IMR-90 (cell line): ENCODE measurements at regions not wholly inside any gene's neighbourhood (a gene's known extent, or its start where the extent isn't known, plus 50 kb on each side); places are given as distances from the start of the nearest gene placed in this dataset.

ENCODE experiments used
- ATAC-seq: fragments of 200-7000 bp; cut with Tn5 transposase; 2 replicates; pipeline ENCODE4 v1.9.1; 2020; ENCODE audit warnings: low read depth, mild to moderate bottlenecking, moderate library complexity
- BruUV-seq: library from RNA; stranded (reverse); fragments of 400-500 nt; replicated peaks from 2 replicates; lab custom pipeline; 2021; lab: Mats Ljungman, UMichigan
- CTCF ChIA-PET: fragments of 300-600 bp; formaldehyde crosslinking; extraction: SDS; loops from one replicate; lab custom pipeline; 2021; ENCODE audit warnings: antibody characterized with exemption; lab: Yijun Ruan, JAX
- POLR2A ChIA-PET: fragments of 300-600 bp; sonication (Branson Sonifier 250); formaldehyde crosslinking; loops from one replicate; lab custom pipeline; 2022; ENCODE audit warnings: antibody characterized with exemption; ENCODE audit not compliant: unreplicated experiment; lab: Charles Lee
- DNase-seq: peaks from one replicate; pipeline ENCODE4 v3.0.0; 2013
- H2AFZ ChIP-seq: replicated peaks from 2 replicates; pipeline ENCODE3; 2013; ENCODE audit warnings: low read length, mild to moderate bottlenecking; ENCODE audit not compliant: poor library complexity
- H2AK5ac ChIP-seq: 2 replicates; pipeline ENCODE4 v1.6.1; 2013; ENCODE audit warnings: low read depth, low read length, inconsistent platforms
- H2AK9ac ChIP-seq: replicated peaks from 2 replicates; pipeline ENCODE3; 2013; ENCODE audit warnings: mild to moderate bottlenecking, low read depth, low read length, moderate library complexity; ENCODE audit not compliant: poor library complexity
- H2BK120ac ChIP-seq: 2 replicates; pipeline ENCODE4 v1.6.1; 2013; ENCODE audit warnings: low read depth, low read length, inconsistent platforms
- H2BK15ac ChIP-seq: 3 replicates; pipeline ENCODE4 v1.6.1; 2013; ENCODE audit warnings: low read depth, low read length, inconsistent platforms
- H2BK20ac ChIP-seq: 2 replicates; pipeline ENCODE4 v1.6.1; 2013; ENCODE audit warnings: low read depth, mild to moderate bottlenecking, inconsistent platforms, low read length, moderate library complexity
- H2BK5ac ChIP-seq: 2 replicates; pipeline ENCODE4 v1.6.1; 2013; ENCODE audit warnings: mild to moderate bottlenecking, low read depth, low read length, inconsistent platforms; ENCODE audit not compliant: poor library complexity, severe bottlenecking
- H3K14ac ChIP-seq: replicated peaks from 2 replicates; pipeline ENCODE4 v1.6.1; 2013; ENCODE audit warnings: low read depth, low read length, inconsistent platforms
- H3K18ac ChIP-seq: 2 replicates; pipeline ENCODE4 v1.6.1; 2013; ENCODE audit warnings: low read depth, low read length, control low read depth
- H3K23ac ChIP-seq: 2 replicates; pipeline ENCODE4 v1.6.1; 2013; ENCODE audit warnings: low read depth, low read length, inconsistent platforms
- H3K27ac ChIP-seq: 2 replicates; pipeline ENCODE4 v1.5.1; 2013; ENCODE audit warnings: mild to moderate bottlenecking, control low read depth, low read length; ENCODE audit not compliant: insufficient read depth
- H3K27me3 ChIP-seq: 2 replicates; pipeline ENCODE4 v1.6.1; 2013; ENCODE audit warnings: low read length; ENCODE audit not compliant: control insufficient read depth, insufficient read depth
- H3K36me3 ChIP-seq: 2 replicates; pipeline ENCODE4 v1.6.1; 2013; ENCODE audit warnings: low read length, mixed read lengths; ENCODE audit not compliant: control insufficient read depth, insufficient read depth
- H3K4ac ChIP-seq: 2 replicates; pipeline ENCODE4 v1.6.1; 2013; ENCODE audit warnings: low read depth, low read length, inconsistent platforms
- H3K4me1 ChIP-seq: 2 replicates; pipeline ENCODE4 v1.6.1; 2013; ENCODE audit warnings: low read length, mixed read lengths; ENCODE audit not compliant: control insufficient read depth, insufficient read depth
- H3K4me2 ChIP-seq: 2 replicates; pipeline ENCODE4 v1.6.1; 2013; ENCODE audit warnings: low read depth, mild to moderate bottlenecking, control low read depth, low read length, moderate library complexity
- H3K4me3 ChIP-seq: 2 replicates; pipeline ENCODE4 v1.5.1; 2013; ENCODE audit warnings: low read depth, mild to moderate bottlenecking, control low read depth, low read length, moderate library complexity; ENCODE audit not compliant: insufficient read depth
- H3K56ac ChIP-seq: 2 replicates; pipeline ENCODE4 v1.6.1; 2013; ENCODE audit warnings: low read length, inconsistent platforms; ENCODE audit not compliant: insufficient read depth; ENCODE audit errors: extremely low read depth
- H3K79me1 ChIP-seq, 2 experiments: 2 replicates each; pipeline ENCODE4 v1.6.1; 2013; ENCODE audit warnings: low read length in 2 of 2, inconsistent platforms in 1 of 2, low read depth in 1 of 2
- H3K9ac ChIP-seq: 2 replicates; pipeline ENCODE4 v1.6.1; 2013; ENCODE audit warnings: low read depth, low read length, control low read depth
- H3K9me1 ChIP-seq: 2 replicates; pipeline ENCODE4 v1.6.1; 2013; ENCODE audit warnings: low read length, inconsistent platforms; ENCODE audit not compliant: insufficient read depth
- H3K9me3 ChIP-seq: 2 replicates; pipeline ENCODE4 v1.6.1; 2013; ENCODE audit warnings: low read length; ENCODE audit not compliant: control insufficient read depth, insufficient read depth
- H4K20me1 ChIP-seq: 2 replicates; pipeline ENCODE4 v1.6.1; 2013; ENCODE audit warnings: low read length, inconsistent platforms; ENCODE audit not compliant: insufficient read depth
- H4K5ac ChIP-seq: 2 replicates; pipeline ENCODE4 v1.6.1; 2013; ENCODE audit warnings: mild to moderate bottlenecking, low read depth, low read length, control low read depth
- H4K8ac ChIP-seq, 2 experiments: 2 replicates each; pipeline ENCODE4 v1.6.1; 2013; ENCODE audit warnings: low read depth in 2 of 2, low read length in 2 of 2, control low read depth in 1 of 2, inconsistent platforms in 1 of 2
- H4K91ac ChIP-seq: 2 replicates; pipeline ENCODE4 v1.6.1; 2013; ENCODE audit warnings: low read depth, low read length, inconsistent platforms; ENCODE audit not compliant: insufficient read depth
- BHLHE40 ChIP-seq: fragments of 150-350 bp; IDR thresholded peaks from 2 replicates; pipeline ENCODE4 v1.6.1; 2016; ENCODE audit warnings: mild to moderate bottlenecking, low read depth, low read length
- CHD1 ChIP-seq: IDR thresholded peaks from 2 replicates; pipeline ENCODE4 v1.6.1; 2012; ENCODE audit warnings: low read depth, low read length, improper control_type of control experiment
- CTCF ChIP-seq: conservative IDR thresholded peaks from 2 replicates; pipeline ENCODE4 v1.5.1; 2012; ENCODE audit warnings: mild to moderate bottlenecking, low read depth, low read length, improper control_type of control experiment
- MAFK ChIP-seq: IDR thresholded peaks from 2 replicates; pipeline ENCODE4 v1.6.1; 2012; ENCODE audit warnings: low read depth, low read length, improper control_type of control experiment
- MAZ ChIP-seq: IDR thresholded peaks from 2 replicates; pipeline ENCODE4 v1.6.1; 2012; ENCODE audit warnings: low read depth, mild to moderate bottlenecking, low read length, improper control_type of control experiment, moderate library complexity, borderline replicate concordance
- RAD21 ChIP-seq: IDR thresholded peaks from 2 replicates; pipeline ENCODE4 v1.6.1; 2012; ENCODE audit warnings: low read length, improper control_type of control experiment
- SMC3 ChIP-seq: fragments of 150-350 bp; IDR thresholded peaks from 2 replicates; pipeline ENCODE4 v1.6.1; 2016; ENCODE audit warnings: low read depth, mild to moderate bottlenecking, antibody characterized with exemption, low read length, moderate library complexity
- WGBS, 2 experiments: methylation state at CpG; one replicate each; pipeline versions ENCODE4 v1.1.5 to v1.1.7; 2013; ENCODE audit warnings: missing lambda C conversion rate in 2 of 2; ENCODE audit not compliant: insufficient read length in 1 of 2; ENCODE audit errors: extremely low coverage in 2 of 2; 5-methylcytosine and 5-hydroxymethylcytosine counted together
- dilution Hi-C: fragments of 300-500 bp; cut with HindIII; formaldehyde crosslinking; loops from one replicate; pipeline ENCODE4 v1.14.3; 2018; ENCODE audit warnings: low sequenced_read_pairs; ENCODE audit not compliant: unreplicated experiment
- in situ Hi-C: fragments of 300-500 bp; cut with MboI; formaldehyde crosslinking; loops from 3 replicates; pipeline ENCODE4 v1.14.3; 2019; ENCODE audit warnings: low sequenced_read_pairs, inconsistent platforms, mixed read lengths
- intact Hi-C: fragments of 100-400 bp; cut with micrococcal nuclease; formaldehyde crosslinking; loops from 2 replicates; pipeline ENCODE4 v1.10.0; 2022

GRCh38 chr7:50842041-50842440 is 59.3 kb upstream of the GRB10 start:
- Histone ChIP-seq H3K9ac (no peak overlapping the region), H2AK9ac (no peak overlapping the region), H3K36me3 (no peaks in the 10 kb centered on the region), H3K9me1 (peaks cover 4% of the 10 kb centered on the region), H3K9me3 (0 out of 2 replicates have a peak, but pooled peaks cover 2% of the 10 kb centered on the region), H4K91ac (no peak overlapping the region), H3K56ac (no peak overlapping the region), H4K20me1 (no peaks in the 10 kb centered on the region), H3K27me3 (peaks cover 10% of the 10 kb centered on the region), H2BK20ac (no peak overlapping the region), H3K23ac (no peak overlapping the region), H2BK15ac (no peak overlapping the region), H2AK5ac (no peak overlapping the region), H4K8ac (no peak overlapping the region), H2BK120ac (no peak overlapping the region), H3K4me3 (no peak overlapping the region), H3K27ac (no peak overlapping the region), H3K4me1 (peaks cover 10% of the 10 kb centered on the region), H3K79me1 (no peaks in the 10 kb centered on the region), H2AFZ (no peak overlapping the region), H4K5ac (no peak overlapping the region), H3K14ac (no peak overlapping the region), H3K4ac (no peak overlapping the region), H3K18ac (no peak overlapping the region), H3K4me2 (no peak overlapping the region), H2BK5ac (no peak overlapping the region)
- ChIA-PET CTCF (no interaction called here), POLR2A (no interaction called here)
- WGBS, 2 experiments, result 83% methylated on average over 1 of the region's 6 CpGs; no CpG with 5 or more reads in 1 of the 2 experiments
- TF ChIP-seq CTCF (no peak), MAFK (no peak), BHLHE40 (no peak), SMC3 (no peak), CHD1 (no peak), MAZ (no peak), RAD21 (no peak)
- no peak for ATAC-seq
- DNase-seq, result no peak
- no TSS peak for BruUV-seq
- in situ Hi-C loops (no loop called here), dilution Hi-C loops (no loop called here), intact Hi-C loops (no loop called here)
